GM13977 (cell line): ENCODE measurements at regions not wholly inside any gene's neighbourhood (a gene's known extent, or its start where the extent isn't known, plus 50 kb on each side); places are given as distances from the start of the nearest gene placed in this dataset.

ENCODE experiments used
- DNase-seq: peaks from one replicate; pipeline ENCODE4 v3.0.0; 2012; ENCODE audit warnings: low spot score
- CTCF ChIP-seq: IDR thresholded peaks from 2 replicates; pipeline ENCODE4 v1.5.1; 2012; ENCODE audit warnings: mild to moderate bottlenecking, control low read depth; ENCODE audit not compliant: insufficient read depth; ENCODE audit errors: extremely low read depth, missing control alignments
- in situ Hi-C: fragments of 300-500 bp; cut with MboI; formaldehyde crosslinking; loops from one replicate; pipeline ENCODE4 v1.12.0; 2022; ENCODE audit warnings: low sequenced_read_pairs, low pct_unique_long_range_greater_than_20kb, mixed read lengths, inconsistent platforms; ENCODE audit not compliant: unreplicated experiment

- TF ChIP-seq CTCF, result no peak
- in situ Hi-C loops, result no loop called here
- no peak for DNase-seq
Measured at GRCh38 chr2:12264146-12264545, 452.6 kb upstream of the TRIB2 start.

DNA sequence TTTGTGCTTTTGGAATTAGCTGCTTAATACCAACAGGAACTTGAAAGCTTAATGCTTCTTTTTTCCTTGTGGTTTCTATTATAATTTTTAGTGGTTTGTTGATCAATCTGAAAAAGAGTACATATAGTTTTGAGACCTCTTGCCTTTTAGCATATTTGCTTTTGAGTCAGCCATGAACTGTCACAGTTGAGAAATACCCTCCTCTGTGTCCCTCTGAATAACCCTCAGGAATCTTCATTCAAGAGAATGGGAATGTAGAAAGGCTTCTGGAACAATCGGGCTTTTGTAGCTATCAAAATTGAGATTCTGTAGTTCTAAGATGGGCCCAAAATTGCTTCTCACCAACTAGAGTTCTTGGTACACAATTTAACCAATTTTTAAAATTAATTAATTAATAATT, 451.1 kb upstream of the TRIB2 start:
- DNase-seq, result no peak
- in situ Hi-C loops, result no loop called here
- TF ChIP-seq CTCF, result no peak

- no peak for TF ChIP-seq CTCF
- in situ Hi-C loops, result no loop called here
- no peak for DNase-seq
Measured at GRCh38 chr2:12267042-12267441, 449.7 kb upstream of the TRIB2 start.

- DNase-seq, result no peak
- no peak for TF ChIP-seq CTCF
- in situ Hi-C loops, result no loop called here
Measured at GRCh38 chr2:12269041-12269972, 447.4 kb upstream of the TRIB2 start.

DNA sequence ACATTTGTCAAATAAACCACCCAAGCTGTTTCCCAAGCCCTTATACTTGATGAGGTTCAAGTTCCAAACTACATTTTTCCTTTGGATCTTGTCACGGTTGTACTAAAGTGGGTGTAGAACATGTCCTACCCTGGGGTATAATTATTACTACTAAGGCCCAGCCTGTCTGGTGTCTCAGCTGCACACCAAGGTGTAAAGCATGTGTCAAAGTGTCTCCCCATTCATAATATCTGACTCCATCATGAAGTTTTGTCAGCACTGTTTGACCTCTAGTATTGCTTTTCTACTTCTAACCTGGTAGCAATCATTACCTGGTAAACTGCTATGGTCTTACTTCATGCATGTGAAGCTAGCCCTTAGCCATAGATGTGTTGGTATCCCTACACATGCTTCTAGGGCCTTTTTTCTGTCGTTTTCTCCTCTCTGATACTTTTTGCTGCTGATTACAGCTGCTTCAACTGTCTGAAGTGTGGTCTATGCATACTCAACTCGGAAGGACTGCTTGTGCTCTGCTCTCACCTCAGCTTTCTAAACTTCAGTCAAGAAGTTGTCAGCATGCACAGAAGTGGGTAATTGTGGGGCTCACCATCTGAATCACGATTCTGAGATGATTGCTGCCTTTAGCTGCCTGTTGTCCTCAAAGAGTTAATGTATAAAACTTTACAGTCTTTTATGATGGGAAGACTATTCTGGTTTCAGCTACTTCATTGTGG, 445.7 kb upstream of the TRIB2 start:
- no peak for TF ChIP-seq CTCF
- no peak for DNase-seq
- in situ Hi-C loops, result no loop called here

GRCh38 chr2:12271589-12271984, 445.1 kb upstream of the TRIB2 start:
- TF ChIP-seq CTCF, result no peak
- in situ Hi-C loops, result no loop called here
- DNase-seq, result no peak
